ENCODE measurements at regions not wholly inside any gene's neighbourhood (a gene's known extent, or its start where the extent isn't known, plus 50 kb on each side); places are given as distances from the start of the nearest gene placed in this dataset.

DNA sequence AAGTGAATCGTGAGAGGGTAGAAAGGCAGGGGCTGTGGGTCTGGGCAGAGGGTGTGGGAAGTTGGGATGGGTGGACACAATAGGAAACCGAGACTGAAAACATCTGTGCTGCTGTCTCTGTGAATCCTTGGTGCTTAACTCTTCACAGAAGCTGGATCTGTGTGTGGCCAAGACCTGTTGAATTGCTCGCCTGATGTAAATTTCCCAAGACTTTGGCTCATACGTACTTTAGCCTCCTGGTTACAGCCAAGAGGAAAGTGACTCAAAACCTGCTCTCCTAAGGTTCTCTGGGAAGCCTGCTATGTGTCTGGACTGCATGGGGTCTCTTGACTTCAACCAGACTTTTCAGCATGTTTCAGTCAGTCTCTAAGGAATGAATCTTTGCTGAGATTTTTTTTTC lies 270.3 kb downstream of the RWDD3 start:
- H3K79me2 ChIP-seq (ENCODE audit: insufficient read depth): no peaks in the 10 kb centered on the region
- WGBS (ENCODE audit: low lambda C conversion rate): 36% methylated on average over 4 of the region's 4 CpGs
- H3K4me3 ChIP-seq (ENCODE audit: low read depth in 2 of 2, low read length in 1 of 2): no peak overlapping the region
- no peaks in the 10 kb centered on the region for H4K20me1 ChIP-seq (ENCODE audit: insufficient read depth)
- no peak overlapping the region for H3K27ac ChIP-seq (ENCODE audit: low read depth in 2 of 2, low read length in 1 of 2)
- H3K4me1 ChIP-seq (ENCODE audit: control insufficient read depth in 1 of 2, insufficient read depth in 2 of 2, low read depth in 1 of 2, low read length in 1 of 2): no peaks in the 10 kb centered on the region; a peak in 1 of 4 replicates
- H3K36me3 ChIP-seq (replicated peaks in 1 of 2; ENCODE audit: control insufficient read depth in 1 of 2, insufficient read depth in 2 of 2, low read length in 1 of 2): no peaks in the 10 kb centered on the region
- no peak overlapping the region for H3K9ac ChIP-seq
- no peak overlapping the region for H3K4me2 ChIP-seq
- no peak for DNase-seq
- no peaks in the 10 kb centered on the region for H3K9me2 ChIP-seq
- no peaks in the 10 kb centered on the region for H3K27me3 ChIP-seq (ENCODE audit: insufficient read depth)
- CTCF ChIA-PET: no interaction called here
- H3K9me3 ChIP-seq: no peaks in the 10 kb centered on the region
- no peak overlapping the region for H2AFZ ChIP-seq (ENCODE audit: low read depth)
- POLR2A ChIA-PET: no interaction called here
- TF ChIP-seq POLR2AphosphoS5 (IDR thresholded peaks at IDR 0.05; ENCODE audit: low read depth, low read length) (no peak), RCOR1 (IDR thresholded peaks at IDR 0.05; ENCODE audit: low read length) (no peak), RXRA (IDR thresholded peaks at IDR 0.05; ENCODE audit: borderline replicate concordance, low read depth) (no peak), MEF2A (IDR thresholded peaks at IDR 0.05; ENCODE audit: borderline replicate concordance, low read depth) (no peak), EZH2phosphoT487 (IDR thresholded peaks at IDR 0.05; ENCODE audit: borderline replicate concordance, low read depth) (no peak)
- TF ChIP-seq, protein P1, sequence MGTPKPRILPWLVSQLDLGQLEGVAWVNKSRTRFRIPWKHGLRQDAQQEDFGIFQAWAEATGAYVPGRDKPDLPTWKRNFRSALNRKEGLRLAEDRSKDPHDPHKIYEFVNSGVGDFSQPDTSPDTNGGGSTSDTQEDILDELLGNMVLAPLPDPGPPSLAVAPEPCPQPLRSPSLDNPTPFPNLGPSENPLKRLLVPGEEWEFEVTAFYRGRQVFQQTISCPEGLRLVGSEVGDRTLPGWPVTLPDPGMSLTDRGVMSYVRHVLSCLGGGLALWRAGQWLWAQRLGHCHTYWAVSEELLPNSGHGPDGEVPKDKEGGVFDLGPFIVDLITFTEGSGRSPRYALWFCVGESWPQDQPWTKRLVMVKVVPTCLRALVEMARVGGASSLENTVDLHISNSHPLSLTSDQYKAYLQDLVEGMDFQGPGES (IDR thresholded peaks at IDR 0.05; ENCODE audit: low read depth, low read length): no peak
- TF ChIP-seq, protein P2, sequence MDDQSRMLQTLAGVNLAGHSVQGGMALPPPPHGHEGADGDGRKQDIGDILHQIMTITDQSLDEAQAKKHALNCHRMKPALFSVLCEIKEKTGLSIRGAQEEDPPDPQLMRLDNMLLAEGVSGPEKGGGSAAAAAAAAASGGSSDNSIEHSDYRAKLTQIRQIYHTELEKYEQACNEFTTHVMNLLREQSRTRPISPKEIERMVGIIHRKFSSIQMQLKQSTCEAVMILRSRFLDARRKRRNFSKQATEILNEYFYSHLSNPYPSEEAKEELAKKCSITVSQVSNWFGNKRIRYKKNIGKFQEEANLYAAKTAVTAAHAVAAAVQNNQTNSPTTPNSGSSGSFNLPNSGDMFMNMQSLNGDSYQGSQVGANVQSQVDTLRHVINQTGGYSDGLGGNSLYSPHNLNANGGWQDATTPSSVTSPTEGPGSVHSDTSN (IDR thresholded peaks at IDR 0.05): no peak
- no peaks in the 10 kb centered on the region for H3F3A ChIP-seq (replicated peaks; ENCODE audit: insufficient read depth)

DNA sequence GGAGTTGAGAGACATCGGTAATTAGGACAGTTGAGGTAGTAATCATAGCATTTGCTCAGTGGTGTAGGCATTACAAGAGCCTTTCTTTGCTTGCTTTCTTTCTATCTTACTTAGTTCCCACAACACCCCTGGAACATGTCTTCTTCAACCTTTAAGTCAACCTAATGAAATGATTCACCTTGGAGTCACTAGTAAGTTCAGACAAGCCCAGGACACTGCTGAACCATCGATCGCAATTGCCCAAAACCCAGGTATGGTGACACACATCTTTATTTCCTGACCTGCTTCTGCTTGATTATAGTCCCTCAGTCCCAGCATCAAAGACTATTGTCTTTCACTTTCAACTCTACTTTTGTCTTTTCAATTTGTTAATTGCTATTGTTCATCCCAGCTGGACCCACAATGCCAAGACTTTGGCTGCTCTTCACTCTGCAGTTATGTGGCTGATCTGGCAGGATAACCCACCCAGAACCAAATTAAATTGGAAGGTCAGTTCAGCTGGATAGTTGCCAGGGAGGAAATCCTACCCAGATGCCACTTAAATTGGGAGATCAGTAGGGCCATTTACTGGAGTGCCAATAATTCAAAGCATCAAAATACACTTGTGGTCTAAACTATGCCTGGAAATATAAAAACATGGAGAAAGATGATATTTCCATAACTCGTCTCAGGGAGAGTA lies 272.9 kb downstream of the RWDD3 start:
- Histone ChIP-seq H3K36me3 (replicated peaks in 1 of 2; ENCODE audit: control insufficient read depth in 1 of 2, insufficient read depth in 2 of 2, low read length in 1 of 2) (no peaks in the 10 kb centered on the region), H3F3A (replicated peaks; ENCODE audit: insufficient read depth) (no peaks in the 10 kb centered on the region), H4K20me1 (ENCODE audit: insufficient read depth) (no peaks in the 10 kb centered on the region), H3K9me3 (no peaks in the 10 kb centered on the region), H3K4me3 (ENCODE audit: low read depth in 2 of 2, low read length in 1 of 2) (no peak overlapping the region), H3K79me2 (ENCODE audit: insufficient read depth) (no peaks in the 10 kb centered on the region), H3K27ac (ENCODE audit: low read depth in 2 of 2, low read length in 1 of 2) (no peak overlapping the region; a peak in 1 of 4 replicates), H3K4me2 (no peak overlapping the region), H3K9me2 (no peaks in the 10 kb centered on the region), H3K9ac (no peak overlapping the region), H3K4me1 (ENCODE audit: control insufficient read depth in 1 of 2, insufficient read depth in 2 of 2, low read depth in 1 of 2, low read length in 1 of 2) (peaks cover 0 to 7% of the 10 kb centered on the region in 2 experiments; a peak in 2 of 4 replicates), H2AFZ (ENCODE audit: low read depth) (no peak overlapping the region), H3K27me3 (ENCODE audit: insufficient read depth) (no peaks in the 10 kb centered on the region)
- POLR2A ChIA-PET: no interaction called here
- CTCF ChIA-PET: interaction anchor here (1.6 kb wide), 1 partner anchor 54 kb away, joined by 3 read pairs; no protein-coding TSS in a partner anchor
- 56% methylated on average over 4 of the region's 4 CpGs for WGBS (ENCODE audit: low lambda C conversion rate)
- TF ChIP-seq RCOR1 (IDR thresholded peaks at IDR 0.05; ENCODE audit: low read length) (no peak), EP300 (IDR thresholded peaks at IDR 0.05; ENCODE audit: borderline replicate concordance in 1 of 2, low read depth in 1 of 2, low read length in 1 of 2) (peak in 1 of 2 experiments; percentile 34; a peak in 1 of 4 replicates)
- TF ChIP-seq, protein P3, sequence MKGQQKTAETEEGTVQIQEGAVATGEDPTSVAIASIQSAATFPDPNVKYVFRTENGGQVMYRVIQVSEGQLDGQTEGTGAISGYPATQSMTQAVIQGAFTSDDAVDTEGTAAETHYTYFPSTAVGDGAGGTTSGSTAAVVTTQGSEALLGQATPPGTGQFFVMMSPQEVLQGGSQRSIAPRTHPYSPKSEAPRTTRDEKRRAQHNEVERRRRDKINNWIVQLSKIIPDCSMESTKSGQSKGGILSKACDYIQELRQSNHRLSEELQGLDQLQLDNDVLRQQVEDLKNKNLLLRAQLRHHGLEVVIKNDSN (IDR thresholded peaks at IDR 0.05; ENCODE audit: borderline replicate concordance, low read depth): no peak
- peak; percentile 4 for DNase-seq

Data from SK-N-SH (cell line).